Hepatocyte (in vitro differentiated cells): ENCODE measurements at regions not wholly inside any gene's neighbourhood (a gene's known extent, or its start where the extent isn't known, plus 50 kb on each side); places are given as distances from the start of the nearest gene placed in this dataset.
A peak's percentile ranks its signal among the peaks of the same experiment; 100 is the strongest.

Experiments
- DNase-seq: peaks from one replicate; pipeline ENCODE4 v3.0.0-alpha.2; 2016; ENCODE audit warnings: low spot score
- H2AFZ ChIP-seq: fragments of 200-600 bp; sonication (generic); 2 replicates; pipeline ENCODE4 v1.6.0; 2016; ENCODE audit warnings: antibody characterized with exemption, mild to moderate bottlenecking
- H3K27ac ChIP-seq: fragments of 200-600 bp; sonication (generic); 2 replicates; pipeline ENCODE4 v1.5.1; 2016; ENCODE audit warnings: mild to moderate bottlenecking
- H3K27me3 ChIP-seq: fragments of 200-600 bp; sonication (generic); 2 replicates; pipeline ENCODE4 v1.6.1; 2016
- H3K36me3 ChIP-seq: fragments of 200-600 bp; sonication (generic); replicated peaks from 2 replicates; pipeline ENCODE4 v1.5.1; 2016; ENCODE audit warnings: low read depth; ENCODE audit not compliant: insufficient read depth
- H3K4me1 ChIP-seq: fragments of 200-600 bp; sonication (generic); 2 replicates; pipeline ENCODE4 v1.5.1; 2016; ENCODE audit warnings: mild to moderate bottlenecking, moderate library complexity; ENCODE audit not compliant: insufficient read depth
- H3K4me2 ChIP-seq: fragments of 200-600 bp; sonication (generic); 2 replicates; pipeline ENCODE4 v1.6.0; 2016
- H3K4me3 ChIP-seq: fragments of 200-600 bp; sonication (generic); 2 replicates; pipeline ENCODE4 v1.5.1; 2016; ENCODE audit warnings: mild to moderate bottlenecking
- H3K79me2 ChIP-seq: fragments of 200-600 bp; sonication (generic); 2 replicates; pipeline ENCODE4 v1.6.0; 2017; ENCODE audit warnings: mild to moderate bottlenecking
- H3K9me2 ChIP-seq: fragments of 200-600 bp; sonication (generic); replicated peaks from 2 replicates; pipeline ENCODE4 v1.6.0; 2017; ENCODE audit warnings: mild to moderate bottlenecking; ENCODE audit not compliant: insufficient read depth
- H3K9me3 ChIP-seq: fragments of 200-600 bp; sonication (generic); 2 replicates; pipeline ENCODE4 v1.5.1; 2016; ENCODE audit warnings: low read depth, mild to moderate bottlenecking
- H4K20me1 ChIP-seq: fragments of 200-600 bp; sonication (generic); 2 replicates; pipeline ENCODE4 v1.6.0; 2016; ENCODE audit warnings: mild to moderate bottlenecking; ENCODE audit not compliant: insufficient read depth, poor library complexity, severe bottlenecking
- EZH2 ChIP-seq: fragments of 200-600 bp; sonication (generic); IDR thresholded peaks from 2 replicates; pipeline ENCODE4 v1.6.1; 2016; ENCODE audit warnings: antibody characterized with exemption, mild to moderate bottlenecking, borderline replicate concordance
- EZH2phosphoT487 ChIP-seq: fragments of 200-600 bp; sonication (generic); IDR thresholded peaks from one replicate; pipeline ENCODE4 v1.6.1; 2018; ENCODE audit warnings: antibody characterized with exemption, mild to moderate bottlenecking, low read depth, moderate library complexity; ENCODE audit not compliant: unreplicated experiment, severe bottlenecking
- WGBS: methylation state at CpG from one replicate; pipeline ENCODE4 v1.1.6; 2016; ENCODE audit warnings: low lambda C conversion rate; ENCODE audit errors: missing lambda C conversion rate; 5-methylcytosine and 5-hydroxymethylcytosine counted together
- TF ChIP-seq, protein P1 (sequence below): fragments of 200-600 bp; sonication (generic); IDR thresholded peaks from 2 replicates; pipeline ENCODE4 v1.5.1; 2016; ENCODE audit warnings: antibody characterized with exemption, mild to moderate bottlenecking; ENCODE audit not compliant: poor library complexity

DNA sequence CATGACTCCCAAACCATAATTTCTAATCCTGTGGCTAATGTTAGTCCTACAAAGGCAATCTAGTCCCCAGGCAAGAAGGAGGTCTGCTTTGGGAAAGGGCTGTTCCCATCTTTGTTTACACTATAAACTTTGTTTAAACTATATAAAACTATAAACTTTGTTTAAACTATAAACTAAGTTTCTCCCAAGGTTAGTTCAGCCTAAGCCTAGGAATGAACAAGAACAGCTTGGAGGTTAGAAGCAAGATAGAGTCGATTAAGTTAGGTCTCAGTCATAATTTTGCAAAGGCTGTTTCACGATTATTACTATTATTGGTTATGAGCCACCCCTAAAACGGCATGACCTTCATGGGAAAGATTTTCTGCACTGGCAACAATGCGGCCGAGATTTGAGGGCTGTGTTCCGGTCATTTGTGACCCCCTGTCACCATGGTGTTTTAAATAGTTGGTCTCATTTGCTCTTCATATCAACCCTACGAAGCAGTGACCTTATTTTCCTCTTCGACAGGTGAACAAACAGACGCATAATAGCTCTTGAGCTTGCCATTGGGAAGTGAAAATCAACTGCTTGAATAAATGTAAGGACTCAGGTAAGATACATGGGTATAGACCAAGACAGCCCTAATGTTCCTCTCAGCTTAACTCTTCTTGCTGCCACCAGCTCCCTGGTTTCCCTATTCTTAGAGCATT, 322.6 kb upstream of the TMEM132C start:
- H3K36me3 ChIP-seq, result no peaks in the 10 kb centered on the region
- no peak overlapping the region for H3K4me3 ChIP-seq
- no peak for DNase-seq
- H3K79me2 ChIP-seq, result no peaks in the 10 kb centered on the region
- no peaks in the 10 kb centered on the region for H3K27me3 ChIP-seq
- no peaks in the 10 kb centered on the region for H3K9me2 ChIP-seq
- H3K27ac ChIP-seq, result no peak overlapping the region
- no peak overlapping the region for H2AFZ ChIP-seq
- no peaks in the 10 kb centered on the region for H3K9me3 ChIP-seq
- H3K4me1 ChIP-seq, result peaks cover 13% of the 10 kb centered on the region
- no peak for TF ChIP-seq EZH2phosphoT487
- TF ChIP-seq, protein P1, sequence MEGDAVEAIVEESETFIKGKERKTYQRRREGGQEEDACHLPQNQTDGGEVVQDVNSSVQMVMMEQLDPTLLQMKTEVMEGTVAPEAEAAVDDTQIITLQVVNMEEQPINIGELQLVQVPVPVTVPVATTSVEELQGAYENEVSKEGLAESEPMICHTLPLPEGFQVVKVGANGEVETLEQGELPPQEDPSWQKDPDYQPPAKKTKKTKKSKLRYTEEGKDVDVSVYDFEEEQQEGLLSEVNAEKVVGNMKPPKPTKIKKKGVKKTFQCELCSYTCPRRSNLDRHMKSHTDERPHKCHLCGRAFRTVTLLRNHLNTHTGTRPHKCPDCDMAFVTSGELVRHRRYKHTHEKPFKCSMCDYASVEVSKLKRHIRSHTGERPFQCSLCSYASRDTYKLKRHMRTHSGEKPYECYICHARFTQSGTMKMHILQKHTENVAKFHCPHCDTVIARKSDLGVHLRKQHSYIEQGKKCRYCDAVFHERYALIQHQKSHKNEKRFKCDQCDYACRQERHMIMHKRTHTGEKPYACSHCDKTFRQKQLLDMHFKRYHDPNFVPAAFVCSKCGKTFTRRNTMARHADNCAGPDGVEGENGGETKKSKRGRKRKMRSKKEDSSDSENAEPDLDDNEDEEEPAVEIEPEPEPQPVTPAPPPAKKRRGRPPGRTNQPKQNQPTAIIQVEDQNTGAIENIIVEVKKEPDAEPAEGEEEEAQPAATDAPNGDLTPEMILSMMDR, result no peak
- TF ChIP-seq EZH2, result no peak
- H3K4me2 ChIP-seq, result peak overlapping the region; percentile 47
- WGBS, result 74% methylated on average over 9 of the region's 9 CpGs
- H4K20me1 ChIP-seq, result no peaks in the 10 kb centered on the region

DNA sequence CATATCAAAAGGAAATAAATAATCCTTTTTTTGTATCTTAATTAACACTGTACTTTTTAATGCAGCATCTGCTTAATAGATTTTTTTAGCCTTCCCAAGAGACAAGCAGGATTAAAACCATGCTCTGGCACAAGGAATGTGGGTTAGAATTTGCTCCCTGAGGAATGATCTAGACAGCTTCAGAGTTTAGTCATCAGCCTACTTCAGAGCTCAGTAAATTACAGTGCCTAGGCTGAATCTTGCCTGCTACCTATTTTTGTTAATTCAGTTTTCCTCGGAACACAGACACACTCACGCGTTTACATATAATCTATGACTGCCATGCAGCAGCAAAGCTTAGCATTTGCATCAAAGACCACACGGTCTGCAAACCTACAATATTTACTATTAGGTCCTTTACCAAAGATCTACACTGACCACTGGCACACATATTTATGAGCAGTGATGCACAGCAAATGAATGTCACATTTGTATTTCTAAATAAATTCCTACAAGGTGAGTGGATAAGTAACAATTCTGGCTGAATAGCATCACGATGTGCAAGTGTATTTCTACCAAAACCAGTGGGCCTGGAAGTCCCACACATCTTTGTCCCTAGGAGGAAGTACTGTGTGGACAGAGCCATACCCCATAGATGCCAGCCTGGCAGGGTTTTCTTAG, 309.8 kb upstream of the TMEM132C start:
- no peak overlapping the region for H3K27ac ChIP-seq
- no peak overlapping the region for H2AFZ ChIP-seq
- 83% methylated on average over 5 of the region's 5 CpGs for WGBS
- no peaks in the 10 kb centered on the region for H3K36me3 ChIP-seq
- H3K9me2 ChIP-seq, result no peaks in the 10 kb centered on the region
- no peaks in the 10 kb centered on the region for H3K27me3 ChIP-seq
- H3K4me2 ChIP-seq, result no peak overlapping the region
- no peaks in the 10 kb centered on the region for H3K79me2 ChIP-seq
- no peaks in the 10 kb centered on the region for H3K4me1 ChIP-seq
- no peaks in the 10 kb centered on the region for H4K20me1 ChIP-seq
- no peak overlapping the region for H3K4me3 ChIP-seq
- TF ChIP-seq, protein P1, result no peak
- TF ChIP-seq EZH2phosphoT487, result no peak
- no peak for TF ChIP-seq EZH2
- no peaks in the 10 kb centered on the region for H3K9me3 ChIP-seq
- DNase-seq, result no peak

DNA sequence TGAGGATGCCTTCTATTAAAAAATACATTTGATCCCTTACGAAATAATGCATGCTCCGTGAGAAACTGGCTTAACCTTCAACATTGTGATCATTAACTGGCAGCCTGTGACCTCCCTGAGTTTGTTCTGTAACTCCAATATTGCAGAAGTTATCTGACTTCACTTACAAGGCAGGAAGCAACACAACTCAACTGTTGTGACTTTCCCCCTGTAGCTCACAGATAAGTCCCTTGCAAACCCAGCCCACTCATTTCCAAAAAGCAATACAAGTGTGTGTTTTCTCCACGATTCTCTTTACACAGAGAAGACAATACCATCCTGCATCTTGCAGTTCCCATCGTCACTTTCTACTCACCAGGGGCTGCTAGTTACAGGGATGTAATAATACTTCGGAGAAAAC, 304.7 kb upstream of the TMEM132C start:
- no peak overlapping the region for H3K27ac ChIP-seq
- no peaks in the 10 kb centered on the region for H4K20me1 ChIP-seq
- H3K36me3 ChIP-seq, result no peaks in the 10 kb centered on the region
- DNase-seq, result no peak
- no peaks in the 10 kb centered on the region for H3K4me1 ChIP-seq
- H3K4me2 ChIP-seq, result no peak overlapping the region
- no peaks in the 10 kb centered on the region for H3K79me2 ChIP-seq
- no peaks in the 10 kb centered on the region for H3K27me3 ChIP-seq
- 83% methylated on average over 5 of the region's 5 CpGs for WGBS
- no peaks in the 10 kb centered on the region for H3K9me2 ChIP-seq
- H2AFZ ChIP-seq, result no peak overlapping the region
- TF ChIP-seq EZH2 (no peak), EZH2phosphoT487 (no peak)
- TF ChIP-seq, protein P1, result no peak
- no peaks in the 10 kb centered on the region for H3K9me3 ChIP-seq
- H3K4me3 ChIP-seq, result no peak overlapping the region
